NCI-H187 treated with DMSO at 0.1 percent for 48 hours (cell line): ENCODE measurements at regions not wholly inside any gene's neighbourhood (a gene's known extent, or its start where the extent isn't known, plus 50 kb on each side); places are given as distances from the start of the nearest gene placed in this dataset.
"Not testable (repeated sequence)": the region's sequence is repeated elsewhere in the genome, so short reads cannot be mapped to it uniquely, and the experiment has no call there.

Experiments
- DNase-seq: peaks from one replicate; lab custom pipeline; 2025; lab: John Stamatoyannopoulos, UW

DNA sequence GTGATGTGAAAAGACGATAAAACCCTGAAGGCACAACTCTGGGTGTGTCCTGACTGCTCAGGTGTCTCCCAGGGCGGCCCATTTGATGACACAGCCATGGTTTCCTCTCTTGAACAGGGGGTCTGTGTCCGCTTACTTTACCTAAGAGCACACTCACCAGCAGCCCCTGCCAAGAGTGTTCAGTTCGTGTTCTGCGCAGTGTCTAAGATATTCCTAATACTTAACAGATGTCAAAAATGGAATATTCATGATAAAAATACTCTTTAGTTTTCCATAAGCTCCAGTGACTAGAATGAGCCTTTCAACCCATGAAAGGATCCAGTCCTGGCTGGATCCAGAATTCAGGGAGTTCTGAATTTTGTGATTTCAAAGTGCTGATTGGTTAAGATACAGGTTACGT is 492.4 kb downstream of the TNS3 start:
- DNase-seq = no peak

DNA sequence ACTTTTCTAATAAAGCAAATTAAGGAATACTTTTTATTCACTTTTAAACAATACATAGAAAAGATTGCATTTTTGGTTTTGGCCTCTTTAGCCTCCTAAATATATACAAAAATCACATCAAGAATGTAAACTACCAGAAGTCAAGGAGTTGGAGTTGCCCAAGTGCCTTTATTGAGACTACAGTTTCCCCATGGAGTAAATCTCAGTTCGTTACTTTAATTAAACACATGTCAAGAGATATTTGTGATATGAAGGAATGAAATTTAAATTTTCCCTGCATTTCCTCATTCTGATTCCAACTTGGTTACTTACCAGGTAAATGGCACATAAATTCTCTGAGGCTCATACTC is 492.9 kb downstream of the TNS3 start:
- no peak for DNase-seq

- DNase-seq = no peak
These were observed 493.4 kb downstream of the TNS3 start for GRCh38 chr7:47088329-47089067.

GRCh38 chr7:47087866-47088265 is 494.0 kb downstream of the TNS3 start:
- no peak for DNase-seq

DNA sequence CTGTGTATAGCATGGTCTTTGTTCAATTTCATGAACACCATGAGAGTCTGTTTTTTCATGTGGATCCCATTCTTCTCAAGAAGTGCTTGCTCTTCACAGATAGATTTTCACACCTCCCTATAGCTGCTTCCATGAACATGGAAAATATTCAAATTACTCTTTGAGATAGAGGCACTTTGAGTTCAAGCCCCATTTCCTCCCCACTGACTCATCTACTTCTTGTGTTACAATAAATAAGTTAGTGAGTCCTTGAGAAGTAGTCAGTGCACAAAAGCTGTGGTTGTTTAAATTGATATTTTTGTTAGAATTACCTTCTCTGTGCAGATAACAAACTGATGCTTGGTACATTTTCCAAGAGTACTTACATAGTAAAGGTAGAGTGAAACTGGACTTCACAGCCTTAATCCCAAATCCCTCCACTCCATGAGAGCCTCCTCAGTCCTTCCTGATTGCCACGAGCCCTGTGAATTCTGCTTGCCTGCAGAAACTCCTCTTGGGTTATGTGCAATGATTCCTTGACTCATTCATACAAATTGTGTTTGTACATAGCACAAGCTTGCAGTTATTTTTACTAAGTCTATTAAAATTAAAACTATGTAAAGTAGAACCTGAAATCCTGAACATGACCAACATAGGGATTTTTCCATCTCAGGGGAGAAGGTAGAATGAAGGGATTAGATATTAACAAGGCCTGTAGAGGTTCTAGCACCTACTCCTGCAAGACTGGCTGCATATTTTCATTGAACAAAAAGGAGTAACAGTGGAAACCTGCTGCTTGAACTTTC is 496.2 kb downstream of the TNS3 start:
- no peak for DNase-seq

GRCh38 chr7:47083476-47084250 is 498.2 kb downstream of the TNS3 start:
- no peak for DNase-seq

GRCh38 chr7:47080816-47081215 is 501.1 kb downstream of the TNS3 start:
- DNase-seq = no peak

DNA sequence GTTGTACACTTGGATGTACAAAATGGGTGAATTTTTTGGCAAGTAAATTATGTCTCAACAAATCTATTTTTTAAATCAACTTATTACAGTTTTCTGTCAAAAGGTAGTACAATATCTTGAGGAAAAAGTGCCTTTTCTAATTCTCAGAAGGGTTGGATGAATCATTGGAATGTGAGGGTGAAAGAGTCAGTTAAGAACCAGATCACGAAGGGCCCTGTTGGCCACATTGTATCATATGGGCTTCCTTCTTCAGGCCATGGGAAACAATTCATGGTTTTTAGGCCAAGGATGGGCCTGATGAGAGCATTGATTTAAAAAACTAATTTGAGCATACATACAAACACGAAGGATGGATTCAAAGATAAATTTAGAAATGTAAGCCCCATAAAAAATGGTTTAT is 503.7 kb downstream of the TNS3 start:
- DNase-seq = no peak

GRCh38 chr7:47074702-47075153 is 507.2 kb downstream of the TNS3 start:
- no peak for DNase-seq

GRCh38 chr7:47073284-47073683 is 508.6 kb downstream of the TNS3 start:
- no peak for DNase-seq

GRCh38 chr7:47071866-47072265 is 510.0 kb downstream of the TNS3 start:
- DNase-seq = no peak

DNA sequence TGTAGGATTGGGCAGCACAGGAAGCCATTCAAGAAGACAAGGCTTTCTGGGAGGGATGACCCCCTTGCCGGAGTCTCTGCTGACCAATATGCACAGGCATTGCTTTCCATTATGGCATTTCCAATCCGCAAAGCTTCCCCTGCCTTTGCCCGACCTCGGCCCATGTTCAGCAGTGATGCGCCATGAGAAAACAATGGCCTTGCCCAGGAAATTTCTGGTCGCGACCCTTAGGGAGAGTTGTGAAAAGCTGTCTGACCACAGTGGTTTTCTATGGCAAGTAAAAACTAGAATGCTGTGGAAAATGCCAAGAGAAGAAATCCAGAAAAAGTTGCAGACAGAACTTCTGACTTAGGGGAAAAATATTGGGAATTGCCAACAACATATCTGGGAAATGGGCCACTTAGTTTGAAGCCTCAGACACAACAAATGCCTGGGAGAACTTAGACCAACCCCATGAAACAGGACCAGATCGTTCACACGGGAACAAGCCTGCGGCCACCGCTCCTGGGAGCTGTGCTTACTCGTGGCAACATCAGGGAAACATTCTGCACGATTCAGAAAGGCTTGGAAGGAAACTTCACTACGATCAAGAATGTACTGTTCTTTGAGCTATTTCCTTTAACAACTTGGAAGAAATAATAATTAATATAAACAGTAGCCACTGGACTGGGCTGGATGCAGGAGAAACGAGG is 512.4 kb downstream of the TNS3 start:
- DNase-seq = no peak

DNA sequence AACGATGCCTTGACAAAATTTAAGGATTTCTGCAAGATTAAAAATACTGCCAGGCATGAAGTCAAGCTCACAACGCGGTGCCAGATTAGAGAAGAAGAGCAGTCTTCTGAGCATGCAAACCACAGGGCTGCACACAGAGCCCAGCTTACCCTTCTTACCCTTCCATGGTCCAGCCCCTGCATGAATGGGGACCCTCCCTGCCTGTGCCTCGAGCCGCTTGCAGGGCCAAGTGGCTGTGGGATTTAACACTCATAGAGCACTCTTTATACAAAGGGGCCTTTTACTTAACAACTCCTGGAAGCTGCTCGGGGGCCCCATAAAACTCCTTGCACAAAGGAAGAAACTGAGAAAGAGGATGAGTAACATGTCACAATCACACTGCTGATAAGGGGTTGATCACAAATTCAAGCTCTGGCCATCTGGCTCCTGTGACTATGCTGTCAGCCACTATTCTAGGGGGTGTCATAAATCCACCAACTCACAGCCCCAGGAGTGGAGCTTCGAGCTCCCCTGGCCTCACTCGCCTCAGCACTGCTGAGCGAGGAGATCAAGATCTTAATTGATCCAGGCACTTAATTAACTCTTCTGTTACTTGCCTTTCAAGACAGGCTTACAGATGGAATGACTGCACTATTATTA is 514.8 kb downstream of the TNS3 start:
- no peak for DNase-seq

DNA sequence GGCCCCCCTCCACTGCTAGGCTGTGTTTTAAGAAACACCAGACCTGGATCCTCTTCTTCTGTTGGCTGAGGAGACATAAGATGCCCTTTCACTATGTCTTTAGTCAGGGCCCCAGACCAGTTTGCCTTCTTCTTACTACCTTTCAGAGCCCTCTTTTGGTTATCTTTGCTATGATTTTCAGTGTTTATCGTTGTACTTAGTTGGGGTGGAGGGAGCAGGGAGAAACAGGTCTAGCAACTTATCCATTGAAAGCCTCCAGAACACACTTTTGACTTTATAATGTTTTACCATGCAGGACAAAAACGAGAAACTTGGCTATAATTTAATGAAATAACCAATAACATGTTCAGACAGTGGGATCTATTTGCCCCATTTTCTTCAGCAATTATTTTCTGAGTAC is 525.2 kb downstream of the TNS3 start:
- DNase-seq = no peak

DNA sequence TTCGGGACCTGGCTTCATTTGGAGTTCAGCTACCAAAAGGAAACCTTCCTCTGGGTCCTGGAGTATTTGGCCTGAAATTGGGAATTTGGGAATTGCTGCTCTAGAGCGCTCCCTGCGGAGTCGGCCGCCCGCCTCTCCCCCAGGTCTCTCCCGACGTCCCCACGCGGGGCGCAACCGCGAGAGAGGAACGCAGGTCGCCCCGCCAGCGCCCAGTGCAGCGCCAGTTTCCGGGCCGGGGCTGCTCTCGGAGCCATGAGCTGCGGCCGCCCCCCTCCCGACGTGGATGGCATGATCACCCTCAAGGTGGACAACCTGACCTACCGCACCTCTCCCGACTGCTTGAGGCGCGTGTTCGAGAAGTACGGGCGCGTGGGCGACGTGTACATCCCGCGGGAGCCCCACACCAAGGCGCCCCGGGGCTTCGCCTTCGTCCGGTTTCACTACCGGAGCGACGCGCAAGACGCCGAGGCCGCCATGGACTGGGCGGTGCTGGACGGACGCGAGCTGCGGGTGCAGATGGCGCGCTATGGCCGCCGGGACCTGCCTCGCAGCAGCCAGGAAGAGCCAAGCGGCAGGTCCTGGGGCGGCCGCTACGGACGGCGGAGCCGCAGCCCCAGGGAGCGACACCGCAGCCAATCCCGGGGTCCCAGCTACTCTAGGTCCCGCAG is 529.2 kb downstream of the TNS3 start:
- not testable (repeated sequence) for DNase-seq

GRCh38 chr7:47049234-47049774 is 532.6 kb downstream of the TNS3 start:
- DNase-seq = no peak

GRCh38 chr7:47047384-47047783 is 534.5 kb downstream of the TNS3 start:
- DNase-seq = no peak

GRCh38 chr7:47046949-47047348 is 535.0 kb downstream of the TNS3 start:
- DNase-seq = no peak

GRCh38 chr7:47045207-47046051 is 536.5 kb downstream of the TNS3 start:
- no peak for DNase-seq

DNA sequence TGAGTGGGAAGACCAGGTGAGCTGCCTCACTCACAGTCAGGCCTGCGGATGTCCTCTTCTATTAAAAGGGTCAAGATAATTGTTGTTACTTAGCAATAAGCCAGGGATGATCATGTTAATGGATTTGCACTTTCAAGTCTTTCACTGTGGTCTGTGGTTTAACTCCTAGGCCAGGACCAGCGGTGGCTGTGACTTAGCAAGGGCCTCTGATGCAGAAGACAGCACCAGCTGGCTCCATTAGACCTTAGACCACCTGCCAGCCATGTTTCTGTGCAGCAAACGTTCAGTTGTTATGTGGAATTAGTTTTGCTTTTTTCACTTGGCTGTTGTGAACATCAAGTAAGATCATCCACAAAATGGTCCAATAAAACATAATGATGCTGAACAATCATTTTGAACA is 537.3 kb downstream of the TNS3 start:
- no peak for DNase-seq
